Heart left ventricle (tissue), 16 donors: ENCODE measurements at regions not wholly inside any gene's neighbourhood (a gene's known extent, or its start where the extent isn't known, plus 50 kb on each side); places are given as distances from the start of the nearest gene placed in this dataset.

ENCODE experiments used
- ATAC-seq, 4 donors: fragments of 200-7000 bp; cut with Tn5 transposase; one replicate each; pipeline ENCODE4 v1.9.1; 2020 to 2022; ENCODE audit warnings: moderate library complexity in 4 of 4, mild to moderate bottlenecking in 3 of 4, moderate number of reproducible peaks in 1 of 4
- DNase-seq, 5 donors: peaks; one replicate each; pipeline ENCODE4 v3.0.0-alpha.2; 2020
- H3K27ac ChIP-seq, 12 donors: fragments of 200-600 bp; sonication (generic) in 4 of 12; one replicate each; pipeline versions ENCODE4 v1.5.0 to v1.8.0; 2016 to 2022; ENCODE audit warnings: mild to moderate bottlenecking in 2 of 12
- H3K27me3 ChIP-seq, 9 donors: fragments of 200-600 bp; sonication (generic) in 2 of 9; one replicate each; pipeline versions ENCODE4 v1.5.1 to v1.8.0; 2016 to 2022; ENCODE audit warnings: mild to moderate bottlenecking in 3 of 9
- H3K36me3 ChIP-seq, 9 donors: fragments of 200-600 bp; sonication (generic) in 2 of 9; one replicate each; pipeline versions ENCODE4 v1.5.0 to v1.8.0; 2018 to 2022; ENCODE audit warnings: mild to moderate bottlenecking in 2 of 9
- H3K4me1 ChIP-seq, 12 donors: fragments of 200-600 bp; sonication (generic) in 4 of 12; one replicate each; pipeline versions ENCODE4 v1.5.0 to v1.8.0; 2016 to 2022; ENCODE audit warnings: mild to moderate bottlenecking in 3 of 12
- H3K4me3 ChIP-seq, 12 donors: fragments of 200-600 bp; sonication (generic) in 4 of 12; one replicate each; pipeline versions ENCODE4 v1.5.0 to v1.8.0; 2017 to 2022; ENCODE audit warnings: mild to moderate bottlenecking in 9 of 12, moderate library complexity in 4 of 12
- H3K9me3 ChIP-seq, 12 donors: fragments of 200-600 bp; sonication (generic) in 4 of 12; one replicate each; pipeline versions ENCODE4 v1.5.0 to v1.8.0; 2016 to 2022; ENCODE audit warnings: mild to moderate bottlenecking in 1 of 12
- POLR2A ChIP-seq, 2 donors: fragments of 450-650 bp; IDR thresholded peaks; one replicate each; pipeline ENCODE4 v1.6.1; 2017; ENCODE audit warnings: antibody characterized with exemption in 2 of 2, mild to moderate bottlenecking in 2 of 2, moderate library complexity in 2 of 2
- WGBS, 4 donors: extraction: QIAGEN DNeasy Blood & Tissue Kit in 2 of 4; methylation state at CpG; one replicate each; pipeline versions ENCODE4 v1.1.5 to v1.1.7; 2013 to 2018; 5-methylcytosine and 5-hydroxymethylcytosine counted together
- intact Hi-C, 10 donors: fragments of 100-400 bp; cut with DNase I; formaldehyde crosslinking; loops; one replicate each; pipeline versions ENCODE4 v1.11.1 to v1.14.2; 2022
- TF ChIP-seq, protein P1 (sequence below), 12 donors: fragments of 200-600 bp; sonication (generic) in 4 of 12; IDR thresholded peaks; one replicate each; pipeline versions ENCODE4 v1.5.0 to v1.8.0; 2018 to 2022; ENCODE audit warnings: antibody characterized with exemption in 12 of 12, mild to moderate bottlenecking in 5 of 12
- donor health status: ischemic (EF 13 %, LVEDD 7.1; RV severe dilation, severe dysfunction).
- donor health status: healthy with polysubstance abuse.
- donor health status: DM: no; HTN: yes; CAD: no.
- donor health status: DM: no; HTN: no; CAD: no.
- donor health status: ischemic (EF 25% LVEDD 6.9; RV normal size, moderate dysfunction).
- donor health status: ischemic (EF 25% LVEDD 5.7; RV mildly dilated, moderate dysfunction).
- donor health status: healthy.
- donor health status: DM: yes; HTN: yes; CAD: no.
- donor health status: ischemic (EF 35%, LVEDD 5.7; RV mildly dilated, moderate dysfunction).
- donor health status: nonischemic (EF 11% LVEDD 7.7; RV severe dilation, severe dysfunction).
- donor health status: DM: yes; HTN: yes; CAD: no.
- donor health status: PGD.
- donor health status: ischemic (EF 29% LVEDD 5.4; RV normal size, mild dysfunction).
- donor health status: nonischemic (EF 23%, LVEDD 6.1; RV moderate dilation, normal function).

DNA sequence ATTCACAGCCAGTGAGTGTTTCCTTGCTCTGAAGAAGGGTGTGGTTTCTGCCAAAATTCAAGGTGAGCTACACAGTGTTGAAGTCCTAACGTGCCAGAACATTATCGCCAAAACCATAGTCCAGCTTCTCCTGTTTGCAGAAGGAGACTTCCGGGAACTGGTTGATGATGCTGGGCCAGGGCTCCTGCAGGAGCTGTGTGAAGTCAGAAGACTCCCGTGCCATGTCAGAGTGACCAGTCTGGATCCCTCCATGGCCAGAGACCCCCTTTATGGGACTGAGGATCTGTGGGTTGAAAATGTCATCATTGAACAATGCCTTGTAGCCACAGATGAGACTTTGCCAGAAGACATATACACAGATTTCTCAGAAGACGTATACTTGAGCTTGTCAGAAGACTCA, 96.0 kb upstream of the RAB12 start:
- 83 to 93% (median 89%) methylated on average over 5 of the region's 5 CpGs for WGBS, 4 donors
- no peak for TF ChIP-seq POLR2A (IDR thresholded peaks at IDR 0.05)
- no peaks in the 10 kb centered on the region for H3K36me3 ChIP-seq
- no peak overlapping the region for H3K27ac ChIP-seq
- no peak for ATAC-seq
- intact Hi-C loops: loop anchor here in 1 of 10 donors (10.0 kb wide), 1 partner anchor 72 kb away; no protein-coding TSS in a partner anchor
- H3K4me1 ChIP-seq: no peaks in the 10 kb centered on the region
- DNase-seq: no peak
- H3K9me3 ChIP-seq: no peaks in the 10 kb centered on the region
- H3K27me3 ChIP-seq: no peaks in the 10 kb centered on the region
- H3K4me3 ChIP-seq: no peak overlapping the region

DNA sequence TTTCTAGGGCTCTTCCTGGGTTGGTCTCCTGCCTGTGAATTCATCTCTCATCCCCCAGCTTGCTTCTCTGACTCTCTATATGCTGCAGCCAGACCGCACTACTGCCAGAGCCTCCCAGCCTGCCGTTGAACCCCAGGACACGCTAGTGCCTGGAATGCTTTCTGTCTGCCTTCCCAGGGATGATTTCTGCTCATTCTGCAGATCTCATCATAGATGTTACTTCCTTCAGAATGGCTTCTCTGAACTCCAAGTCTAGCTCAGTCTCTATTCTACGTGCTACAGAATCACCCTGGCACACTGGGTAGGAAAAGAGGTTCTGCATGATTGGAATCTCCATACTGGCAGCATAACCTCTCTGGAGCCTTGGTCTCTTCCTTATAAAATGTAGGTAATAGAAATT, 94.8 kb upstream of the RAB12 start:
- intact Hi-C loops: loop anchor here in 1 of 10 donors (10.0 kb wide), 1 partner anchor 70 kb away; no protein-coding TSS in a partner anchor
- WGBS, 4 donors: 85 to 94% (median 91%) methylated on average over 4 of the region's 4 CpGs
- H3K4me1 ChIP-seq: no peaks in the 10 kb centered on the region
- no peaks in the 10 kb centered on the region for H3K27me3 ChIP-seq
- TF ChIP-seq POLR2A (IDR thresholded peaks at IDR 0.05): no peak
- TF ChIP-seq, protein P1, sequence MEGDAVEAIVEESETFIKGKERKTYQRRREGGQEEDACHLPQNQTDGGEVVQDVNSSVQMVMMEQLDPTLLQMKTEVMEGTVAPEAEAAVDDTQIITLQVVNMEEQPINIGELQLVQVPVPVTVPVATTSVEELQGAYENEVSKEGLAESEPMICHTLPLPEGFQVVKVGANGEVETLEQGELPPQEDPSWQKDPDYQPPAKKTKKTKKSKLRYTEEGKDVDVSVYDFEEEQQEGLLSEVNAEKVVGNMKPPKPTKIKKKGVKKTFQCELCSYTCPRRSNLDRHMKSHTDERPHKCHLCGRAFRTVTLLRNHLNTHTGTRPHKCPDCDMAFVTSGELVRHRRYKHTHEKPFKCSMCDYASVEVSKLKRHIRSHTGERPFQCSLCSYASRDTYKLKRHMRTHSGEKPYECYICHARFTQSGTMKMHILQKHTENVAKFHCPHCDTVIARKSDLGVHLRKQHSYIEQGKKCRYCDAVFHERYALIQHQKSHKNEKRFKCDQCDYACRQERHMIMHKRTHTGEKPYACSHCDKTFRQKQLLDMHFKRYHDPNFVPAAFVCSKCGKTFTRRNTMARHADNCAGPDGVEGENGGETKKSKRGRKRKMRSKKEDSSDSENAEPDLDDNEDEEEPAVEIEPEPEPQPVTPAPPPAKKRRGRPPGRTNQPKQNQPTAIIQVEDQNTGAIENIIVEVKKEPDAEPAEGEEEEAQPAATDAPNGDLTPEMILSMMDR (IDR thresholded peaks at IDR 0.05): no peak
- no peak overlapping the region for H3K27ac ChIP-seq
- DNase-seq (no peak), ATAC-seq (no peak)
- no peak overlapping the region for H3K4me3 ChIP-seq
- no peaks in the 10 kb centered on the region for H3K36me3 ChIP-seq
- H3K9me3 ChIP-seq: no peaks in the 10 kb centered on the region

DNA sequence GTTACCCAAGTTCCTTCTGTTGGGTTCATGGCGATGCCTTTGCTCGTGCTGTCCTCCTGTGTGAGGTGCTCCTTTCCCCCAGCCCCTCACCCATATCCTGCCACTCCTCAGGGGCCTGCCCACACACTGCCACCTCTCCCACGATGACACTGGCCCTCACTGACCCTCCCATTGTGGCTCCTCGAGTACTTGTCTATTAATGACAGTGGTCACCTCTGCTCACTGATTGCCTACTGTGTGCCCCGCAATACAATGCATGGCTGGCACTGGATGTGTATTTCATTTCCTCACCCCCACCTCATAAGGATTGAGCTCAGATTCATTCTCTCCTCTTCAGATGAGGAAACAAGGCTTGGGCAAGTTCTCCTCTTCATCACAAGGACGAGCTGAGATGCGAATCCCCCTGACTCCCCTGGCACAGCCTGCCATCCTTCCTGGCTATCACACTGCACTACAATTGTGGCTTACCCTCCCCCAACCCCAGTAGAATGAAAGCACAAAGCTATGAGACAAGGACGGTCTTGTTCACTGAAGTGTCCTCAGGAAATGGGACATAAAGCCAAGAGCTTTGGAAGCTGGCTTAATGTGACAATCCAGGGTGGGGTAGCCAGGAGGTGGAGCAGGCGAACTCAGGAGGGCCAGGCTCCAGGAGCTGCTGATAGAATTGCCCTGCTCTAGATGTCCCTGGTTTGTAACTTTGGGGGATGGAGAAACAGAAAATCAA, 93.9 kb upstream of the RAB12 start:
- Histone ChIP-seq H3K4me1 (no peaks in the 10 kb centered on the region), H3K36me3 (no peaks in the 10 kb centered on the region), H3K27me3 (no peaks in the 10 kb centered on the region), H3K4me3 (no peak overlapping the region), H3K9me3 (peaks cover 0 to 3% (median 0%) of the 10 kb centered on the region in 12 donors), H3K27ac (no peak overlapping the region)
- TF ChIP-seq, protein P1 (IDR thresholded peaks at IDR 0.05): no peak
- no peak for TF ChIP-seq POLR2A (IDR thresholded peaks at IDR 0.05)
- no peak for DNase-seq
- no peak for ATAC-seq
- 72 to 84% (median 82%) methylated on average over 9 of the region's 9 CpGs for WGBS, 4 donors
- intact Hi-C loops: loop anchor here in 1 of 10 donors (10.0 kb wide), 1 partner anchor 69 kb away; no protein-coding TSS in a partner anchor

GRCh38 chr18:8516371-8517250, 92.6 kb upstream of the RAB12 start:
- peaks cover 0 to 15% (median 2%) of the 10 kb centered on the region in 12 donors for H3K9me3 ChIP-seq
- H3K36me3 ChIP-seq: no peaks in the 10 kb centered on the region
- ATAC-seq: no peak
- no peaks in the 10 kb centered on the region for H3K4me1 ChIP-seq
- H3K27ac ChIP-seq: no peak overlapping the region
- intact Hi-C loops: loop anchor here in 1 of 10 donors (10.0 kb wide), 1 partner anchor 68 kb away; no protein-coding TSS in a partner anchor
- DNase-seq: no peak
- H3K4me3 ChIP-seq: no peak overlapping the region
- H3K27me3 ChIP-seq: no peaks in the 10 kb centered on the region
- no peak for TF ChIP-seq POLR2A (IDR thresholded peaks at IDR 0.05)
- TF ChIP-seq, protein P1 (IDR thresholded peaks at IDR 0.05): no peak
- WGBS, 4 donors: 83 to 88% (median 85%) methylated on average over 17 of the region's 17 CpGs
